Naive thymus-derived CD4-positive, alpha-beta T cell (primary cell): ENCODE measurements at regions not wholly inside any gene's neighbourhood (a gene's known extent, or its start where the extent isn't known, plus 50 kb on each side); places are given as distances from the start of the nearest gene placed in this dataset.

ENCODE experiments used
- ATAC-seq: fragments of 150-1000 bp; cut with Tn5 transposase; 2 replicates; pipeline ENCODE4 v1.10.0; 2021; ENCODE audit warnings: mild to moderate bottlenecking, moderate library complexity
- CTCF ChIA-PET: fragments of 350-600 bp; sonication (Branson Sonifier 250); formaldehyde crosslinking; loops from one replicate; lab custom pipeline; 2021; ENCODE audit warnings: antibody characterized with exemption; lab: Charles Lee
- POLR2A ChIA-PET: fragments of 350-600 bp; sonication (Branson Sonifier 250); formaldehyde crosslinking; loops from one replicate; lab custom pipeline; 2021; ENCODE audit warnings: antibody characterized with exemption, inconsistent platforms; lab: Charles Lee
- DNase-seq, 9 donors: peaks; one replicate each; pipeline versions ENCODE4 v3.0.0 to v3.0.0-alpha.2; 2020 to 2022; ENCODE audit warnings: mixed read lengths in 1 of 9
- H3K27ac ChIP-seq: one replicate; pipeline ENCODE4 v1.7.0; 2013; ENCODE audit warnings: mild to moderate bottlenecking, low read depth, low read length, moderate library complexity
- H3K27me3 ChIP-seq, 2 donors: one replicate each; pipeline ENCODE4 v1.7.0; 2013; ENCODE audit warnings: low read length in 2 of 2, mild to moderate bottlenecking in 2 of 2, moderate library complexity in 2 of 2; ENCODE audit not compliant: control insufficient read depth in 2 of 2, insufficient read depth in 2 of 2
- H3K36me3 ChIP-seq, 3 experiments: 1 replicate in 2 of 3; 2 replicates in 1 of 3; pipeline ENCODE4 v1.7.0; 2013; ENCODE audit warnings: low read length in 3 of 3, mild to moderate bottlenecking in 3 of 3, moderate library complexity in 1 of 3; ENCODE audit not compliant: insufficient read depth in 3 of 3, control insufficient read depth in 2 of 3
- H3K4me1 ChIP-seq, 2 donors: one replicate each; pipeline ENCODE4 v1.7.0; 2013; ENCODE audit warnings: low read length in 2 of 2, mild to moderate bottlenecking in 2 of 2, moderate library complexity in 1 of 2; ENCODE audit not compliant: control insufficient read depth in 2 of 2, insufficient read depth in 2 of 2
- H3K4me3 ChIP-seq: 2 replicates; pipeline ENCODE4 v1.7.0; 2013; ENCODE audit warnings: mild to moderate bottlenecking, low read length
- H3K9me3 ChIP-seq, 3 experiments: 1 replicate in 2 of 3; 2 replicates in 1 of 3; pipeline ENCODE4 v1.7.0; 2013; ENCODE audit warnings: low read length in 3 of 3; ENCODE audit not compliant: control insufficient read depth in 2 of 3
- H3K27ac Mint-ChIP-seq, 9 donors: one replicate each; pipeline ENCODE4 v1.8.0; 2020 to 2022; ENCODE audit warnings: mixed read lengths in 9 of 9, mild to moderate bottlenecking in 8 of 9, moderate library complexity in 5 of 9, inconsistent platforms in 2 of 9
- H3K27me3 Mint-ChIP-seq, 5 donors: one replicate each; pipeline ENCODE4 v1.8.0; 2021 to 2022; ENCODE audit warnings: mixed read lengths in 5 of 5, mild to moderate bottlenecking in 1 of 5
- H3K36me3 Mint-ChIP-seq, 5 donors: one replicate each; pipeline ENCODE4 v1.8.0; 2020 to 2022; ENCODE audit warnings: mixed read lengths in 5 of 5, mild to moderate bottlenecking in 3 of 5, inconsistent platforms in 1 of 5
- H3K4me1 Mint-ChIP-seq, 7 donors: one replicate each; pipeline ENCODE4 v1.8.0; 2020 to 2022; ENCODE audit warnings: mixed read lengths in 7 of 7, mild to moderate bottlenecking in 3 of 7, inconsistent platforms in 1 of 7
- H3K4me3 Mint-ChIP-seq, 10 donors: one replicate each; pipeline ENCODE4 v1.8.0; 2020 to 2022; ENCODE audit warnings: mild to moderate bottlenecking in 10 of 10, mixed read lengths in 10 of 10, moderate library complexity in 6 of 10, inconsistent platforms in 2 of 10
- H3K9me3 Mint-ChIP-seq, 11 donors: one replicate each; pipeline ENCODE4 v1.8.0; 2020 to 2022; ENCODE audit warnings: mixed read lengths in 11 of 11, mild to moderate bottlenecking in 4 of 11, inconsistent platforms in 1 of 11, moderate library complexity in 1 of 11
- intact Hi-C, 2 donors: fragments of 100-400 bp; cut with micrococcal nuclease; formaldehyde crosslinking; loops; one replicate each; pipeline ENCODE4 v1.15.1; 2023

GRCh38 chrX:81857192-81857591, 655.3 kb downstream of the SH3BGRL start:
- no peaks in the 10 kb centered on the region for H3K27me3 ChIP-seq
- no peak overlapping the region for H3K4me3 ChIP-seq
- ATAC-seq (no peak), DNase-seq (no peak)
- Mint-ChIP-seq H3K9me3 (peaks cover 0 to 12% (median 2%) of the 10 kb centered on the region in 11 donors), H3K4me3 (no peak overlapping the region), H3K4me1 (no peaks in the 10 kb centered on the region), H3K36me3 (no peaks in the 10 kb centered on the region), H3K27ac (no peak overlapping the region), H3K27me3 (no peaks in the 10 kb centered on the region)
- H3K27ac ChIP-seq = no peak overlapping the region
- H3K4me1 ChIP-seq = no peaks in the 10 kb centered on the region
- H3K9me3 ChIP-seq = no peaks in the 10 kb centered on the region
- POLR2A ChIA-PET = no interaction called here
- CTCF ChIA-PET = no interaction called here
- intact Hi-C loops = no loop called here
- H3K36me3 ChIP-seq = no peaks in the 10 kb centered on the region

- no peaks in the 10 kb centered on the region for H3K27me3 ChIP-seq
- no peaks in the 10 kb centered on the region for H3K4me1 ChIP-seq
- Mint-ChIP-seq H3K27ac (no peak overlapping the region), H3K4me1 (no peaks in the 10 kb centered on the region), H3K9me3 (peaks cover 0 to 27% (median 5%) of the 10 kb centered on the region in 11 donors), H3K4me3 (no peak overlapping the region), H3K27me3 (no peaks in the 10 kb centered on the region), H3K36me3 (peaks cover 0 to 3% (median 0%) of the 10 kb centered on the region in 5 donors)
- H3K4me3 ChIP-seq = no peak overlapping the region
- DNase-seq = no peak
- H3K9me3 ChIP-seq = peaks cover 0 to 6% (median 0%) of the 10 kb centered on the region in 3 experiments
- H3K27ac ChIP-seq = no peak overlapping the region
- CTCF ChIA-PET = no interaction called here
- no peaks in the 10 kb centered on the region for H3K36me3 ChIP-seq
- intact Hi-C loops = no loop called here
- no peak for ATAC-seq
- POLR2A ChIA-PET = no interaction called here
These were observed 665.0 kb downstream of the SH3BGRL start for GRCh38 chrX:81866873-81867272.

GRCh38 chrX:81868979-81869378, 667.1 kb downstream of the SH3BGRL start:
- Histone ChIP-seq H3K27ac (no peak overlapping the region), H3K36me3 (no peaks in the 10 kb centered on the region), H3K4me1 (no peaks in the 10 kb centered on the region), H3K4me3 (no peak overlapping the region), H3K27me3 (no peaks in the 10 kb centered on the region), H3K9me3 (peaks cover 0 to 10% (median 0%) of the 10 kb centered on the region in 3 experiments)
- no peaks in the 10 kb centered on the region for H3K4me1 Mint-ChIP-seq
- H3K27me3 Mint-ChIP-seq = no peaks in the 10 kb centered on the region
- CTCF ChIA-PET = no interaction called here
- intact Hi-C loops = no loop called here
- DNase-seq (no peak), ATAC-seq (no peak)
- no peak overlapping the region for H3K27ac Mint-ChIP-seq
- no peak overlapping the region for H3K4me3 Mint-ChIP-seq
- peaks cover 0 to 3% (median 0%) of the 10 kb centered on the region in 5 donors for H3K36me3 Mint-ChIP-seq
- peaks cover 0 to 31% (median 9%) of the 10 kb centered on the region in 11 donors for H3K9me3 Mint-ChIP-seq
- POLR2A ChIA-PET = no interaction called here

GRCh38 chrX:81874807-81875206, 672.9 kb downstream of the SH3BGRL start:
- peaks cover 0 to 17% (median 0%) of the 10 kb centered on the region in 11 donors for H3K9me3 Mint-ChIP-seq
- Histone ChIP-seq H3K36me3 (no peaks in the 10 kb centered on the region), H3K4me1 (no peaks in the 10 kb centered on the region), H3K27me3 (no peaks in the 10 kb centered on the region), H3K9me3 (peaks cover 0 to 10% (median 0%) of the 10 kb centered on the region in 3 experiments), H3K4me3 (no peak overlapping the region), H3K27ac (no peak overlapping the region)
- no peak overlapping the region for H3K4me3 Mint-ChIP-seq
- no peak for DNase-seq
- ATAC-seq = no peak
- no peaks in the 10 kb centered on the region for H3K27me3 Mint-ChIP-seq
- intact Hi-C loops = no loop called here
- H3K4me1 Mint-ChIP-seq = no peaks in the 10 kb centered on the region
- no peak overlapping the region for H3K27ac Mint-ChIP-seq
- CTCF ChIA-PET = no interaction called here
- POLR2A ChIA-PET = no interaction called here
- no peaks in the 10 kb centered on the region for H3K36me3 Mint-ChIP-seq

GRCh38 chrX:81875800-81876199, 673.9 kb downstream of the SH3BGRL start:
- intact Hi-C loops = no loop called here
- ChIA-PET CTCF (no interaction called here), POLR2A (no interaction called here)
- H3K4me1 Mint-ChIP-seq = no peaks in the 10 kb centered on the region
- Histone ChIP-seq H3K4me1 (no peaks in the 10 kb centered on the region), H3K4me3 (no peak overlapping the region), H3K27ac (no peak overlapping the region), H3K36me3 (no peaks in the 10 kb centered on the region), H3K27me3 (no peaks in the 10 kb centered on the region), H3K9me3 (peaks cover 0 to 10% (median 0%) of the 10 kb centered on the region in 3 experiments)
- H3K4me3 Mint-ChIP-seq = no peak overlapping the region
- no peak overlapping the region for H3K27ac Mint-ChIP-seq
- peaks cover 0 to 11% (median 0%) of the 10 kb centered on the region in 11 donors for H3K9me3 Mint-ChIP-seq
- H3K36me3 Mint-ChIP-seq = no peaks in the 10 kb centered on the region
- DNase-seq (no peak), ATAC-seq (no peak)
- no peaks in the 10 kb centered on the region for H3K27me3 Mint-ChIP-seq

GRCh38 chrX:81876437-81876836, 674.5 kb downstream of the SH3BGRL start:
- no peak overlapping the region for H3K4me3 Mint-ChIP-seq
- H3K27ac Mint-ChIP-seq = no peak overlapping the region
- H3K4me1 ChIP-seq = no peaks in the 10 kb centered on the region
- ATAC-seq (no peak), DNase-seq (no peak)
- ChIA-PET POLR2A (no interaction called here), CTCF (no interaction called here)
- intact Hi-C loops = no loop called here
- H3K36me3 Mint-ChIP-seq = no peaks in the 10 kb centered on the region
- no peaks in the 10 kb centered on the region for H3K27me3 Mint-ChIP-seq
- H3K27ac ChIP-seq = no peak overlapping the region
- H3K4me1 Mint-ChIP-seq = no peaks in the 10 kb centered on the region
- no peaks in the 10 kb centered on the region for H3K27me3 ChIP-seq
- H3K9me3 Mint-ChIP-seq = peaks cover 0 to 6% (median 0%) of the 10 kb centered on the region in 11 donors
- H3K9me3 ChIP-seq = peaks cover 0 to 9% (median 0%) of the 10 kb centered on the region in 3 experiments
- H3K4me3 ChIP-seq = no peak overlapping the region
- no peaks in the 10 kb centered on the region for H3K36me3 ChIP-seq

- no peak overlapping the region for H3K27ac ChIP-seq
- peaks cover 0 to 2% (median 0%) of the 10 kb centered on the region in 11 donors for H3K9me3 Mint-ChIP-seq
- no peak overlapping the region for H3K4me3 ChIP-seq
- no peak for DNase-seq
- intact Hi-C loops = no loop called here
- CTCF ChIA-PET = no interaction called here
- no peak overlapping the region for H3K4me3 Mint-ChIP-seq
- H3K27ac Mint-ChIP-seq = no peak overlapping the region
- H3K36me3 Mint-ChIP-seq = no peaks in the 10 kb centered on the region
- H3K27me3 Mint-ChIP-seq = peaks cover 0 to 4% (median 0%) of the 10 kb centered on the region in 5 donors
- no peaks in the 10 kb centered on the region for H3K36me3 ChIP-seq
- no peaks in the 10 kb centered on the region for H3K9me3 ChIP-seq
- H3K4me1 ChIP-seq = no peaks in the 10 kb centered on the region
- no peaks in the 10 kb centered on the region for H3K27me3 ChIP-seq
- ATAC-seq = no peak
- POLR2A ChIA-PET = no interaction called here
- no peaks in the 10 kb centered on the region for H3K4me1 Mint-ChIP-seq
These were observed 688.6 kb downstream of the SH3BGRL start for GRCh38 chrX:81890521-81890920.
